ENCODE measurements at regions not wholly inside any gene's neighbourhood (a gene's known extent, or its start where the extent isn't known, plus 50 kb on each side); places are given as distances from the start of the nearest gene placed in this dataset.

- ATAC-seq (no peak), DNase-seq (ENCODE audit: low read depth, low spot score) (no peak)
- ChIA-PET CTCF (no interaction called here), POLR2A (no interaction called here)
- TF ChIP-seq SIN3A (IDR thresholded peaks at IDR 0.05; ENCODE audit: borderline replicate concordance, insufficient read depth, low read depth, low read length) (no peak), REST (IDR thresholded peaks at IDR 0.05; ENCODE audit: insufficient read depth in 1 of 2, low read depth in 2 of 2, low read length in 1 of 2) (no peak), TCF7L2 (IDR thresholded peaks at IDR 0.05; ENCODE audit: low read depth, low read length) (no peak), POLR2AphosphoS5 (IDR thresholded peaks at IDR 0.05; ENCODE audit: low read depth, low read length) (no peak)
- TF ChIP-seq, protein P1, sequence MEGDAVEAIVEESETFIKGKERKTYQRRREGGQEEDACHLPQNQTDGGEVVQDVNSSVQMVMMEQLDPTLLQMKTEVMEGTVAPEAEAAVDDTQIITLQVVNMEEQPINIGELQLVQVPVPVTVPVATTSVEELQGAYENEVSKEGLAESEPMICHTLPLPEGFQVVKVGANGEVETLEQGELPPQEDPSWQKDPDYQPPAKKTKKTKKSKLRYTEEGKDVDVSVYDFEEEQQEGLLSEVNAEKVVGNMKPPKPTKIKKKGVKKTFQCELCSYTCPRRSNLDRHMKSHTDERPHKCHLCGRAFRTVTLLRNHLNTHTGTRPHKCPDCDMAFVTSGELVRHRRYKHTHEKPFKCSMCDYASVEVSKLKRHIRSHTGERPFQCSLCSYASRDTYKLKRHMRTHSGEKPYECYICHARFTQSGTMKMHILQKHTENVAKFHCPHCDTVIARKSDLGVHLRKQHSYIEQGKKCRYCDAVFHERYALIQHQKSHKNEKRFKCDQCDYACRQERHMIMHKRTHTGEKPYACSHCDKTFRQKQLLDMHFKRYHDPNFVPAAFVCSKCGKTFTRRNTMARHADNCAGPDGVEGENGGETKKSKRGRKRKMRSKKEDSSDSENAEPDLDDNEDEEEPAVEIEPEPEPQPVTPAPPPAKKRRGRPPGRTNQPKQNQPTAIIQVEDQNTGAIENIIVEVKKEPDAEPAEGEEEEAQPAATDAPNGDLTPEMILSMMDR (IDR thresholded peaks at IDR 0.05): no peak
- intact Hi-C loops (cut with micrococcal nuclease; ENCODE audit: unreplicated experiment): no loop called here
- H3K9me3 ChIP-seq (ENCODE audit: control insufficient read depth, insufficient read depth, low read depth, low read length): no peaks in the 10 kb centered on the region
- no peak overlapping the region for H3K27ac ChIP-seq (ENCODE audit: low read length)
- H3K36me3 ChIP-seq (ENCODE audit: control insufficient read depth, insufficient read depth, low read length): no peaks in the 10 kb centered on the region
- in situ Hi-C loops (cut with HindIII; ENCODE audit: low pct_unique_long_range_greater_than_20kb, low sequenced_read_pairs): no loop called here
- H3K4me1 ChIP-seq (ENCODE audit: control insufficient read depth, insufficient read depth, low read length): no peaks in the 10 kb centered on the region
- BruUV-seq (replicated peaks): no TSS peak
- H3K27me3 ChIP-seq (ENCODE audit: control insufficient read depth, insufficient read depth, low read length): no peaks in the 10 kb centered on the region
- no peak overlapping the region for H3K4me3 ChIP-seq (ENCODE audit: low read depth in 2 of 2, low read length in 2 of 2)
These were observed 55.5 kb upstream of the ABCA1 start for GRCh38 chr9:104983491-104983890.

GRCh38 chr9:104984121-104984520 is 56.2 kb upstream of the ABCA1 start:
- no peaks in the 10 kb centered on the region for H3K9me3 ChIP-seq (ENCODE audit: control insufficient read depth, insufficient read depth, low read depth, low read length)
- POLR2A ChIA-PET: no interaction called here
- no peaks in the 10 kb centered on the region for H3K27me3 ChIP-seq (ENCODE audit: control insufficient read depth, insufficient read depth, low read length)
- H3K4me3 ChIP-seq (ENCODE audit: low read depth in 2 of 2, low read length in 2 of 2): no peak overlapping the region
- no peak for DNase-seq (ENCODE audit: low read depth, low spot score)
- CTCF ChIA-PET: no interaction called here
- no TSS peak for BruUV-seq (replicated peaks)
- no peak overlapping the region for H3K27ac ChIP-seq (ENCODE audit: low read length)
- TF ChIP-seq POLR2AphosphoS5 (IDR thresholded peaks at IDR 0.05; ENCODE audit: low read depth, low read length) (no peak), TCF7L2 (IDR thresholded peaks at IDR 0.05; ENCODE audit: low read depth, low read length) (no peak), SIN3A (IDR thresholded peaks at IDR 0.05; ENCODE audit: borderline replicate concordance, insufficient read depth, low read depth, low read length) (no peak), REST (IDR thresholded peaks at IDR 0.05; ENCODE audit: insufficient read depth in 1 of 2, low read depth in 2 of 2, low read length in 1 of 2) (no peak)
- TF ChIP-seq, protein P1 (IDR thresholded peaks at IDR 0.05): no peak
- no peaks in the 10 kb centered on the region for H3K36me3 ChIP-seq (ENCODE audit: control insufficient read depth, insufficient read depth, low read length)
- intact Hi-C loops (cut with micrococcal nuclease; ENCODE audit: unreplicated experiment): no loop called here
- in situ Hi-C loops (cut with HindIII; ENCODE audit: low pct_unique_long_range_greater_than_20kb, low sequenced_read_pairs): no loop called here
- ATAC-seq: no peak
- H3K4me1 ChIP-seq (ENCODE audit: control insufficient read depth, insufficient read depth, low read length): no peaks in the 10 kb centered on the region
